GM18951 (cell line): ENCODE measurements at regions not wholly inside any gene's neighbourhood (a gene's known extent, or its start where the extent isn't known, plus 50 kb on each side); places are given as distances from the start of the nearest gene placed in this dataset.

Experiments
- POLR2A ChIP-seq: IDR thresholded peaks from 4 replicates; pipeline ENCODE4 v1.6.1; 2011; ENCODE audit warnings: mild to moderate bottlenecking; ENCODE audit not compliant: insufficient read length, insufficient read depth; ENCODE audit errors: extremely low read depth
- in situ Hi-C: fragments of 300-500 bp; cut with MboI; formaldehyde crosslinking; loops from one replicate; pipeline ENCODE4 v1.12.0; 2022; ENCODE audit warnings: low sequenced_read_pairs, mixed read lengths, inconsistent platforms; ENCODE audit not compliant: unreplicated experiment

GRCh38 chr15:77856705-77857346 is 220.7 kb downstream of the TBC1D2B start:
- TF ChIP-seq POLR2A: no peak
- in situ Hi-C loops: no loop called here

DNA sequence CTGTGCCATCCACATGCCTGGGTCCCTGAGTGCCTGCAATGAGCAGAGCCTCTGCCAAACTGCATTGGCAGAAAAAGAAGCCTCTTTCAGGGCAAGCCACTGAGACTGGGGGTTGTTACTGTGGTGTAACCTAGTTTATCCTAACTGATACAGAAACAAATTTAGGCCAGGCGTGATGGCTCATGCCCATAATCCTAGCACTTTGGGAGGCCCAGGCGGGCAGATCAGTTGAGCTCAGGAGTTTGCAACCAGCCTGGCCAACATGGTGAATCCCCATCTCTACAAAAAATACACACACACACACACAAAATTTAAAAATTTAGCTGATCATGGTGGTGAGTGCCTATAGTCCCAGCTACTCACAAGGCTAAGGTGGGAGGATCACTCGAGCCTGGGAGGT is 221.6 kb downstream of the TBC1D2B start:
- TF ChIP-seq POLR2A: no peak
- in situ Hi-C loops: no loop called here

DNA sequence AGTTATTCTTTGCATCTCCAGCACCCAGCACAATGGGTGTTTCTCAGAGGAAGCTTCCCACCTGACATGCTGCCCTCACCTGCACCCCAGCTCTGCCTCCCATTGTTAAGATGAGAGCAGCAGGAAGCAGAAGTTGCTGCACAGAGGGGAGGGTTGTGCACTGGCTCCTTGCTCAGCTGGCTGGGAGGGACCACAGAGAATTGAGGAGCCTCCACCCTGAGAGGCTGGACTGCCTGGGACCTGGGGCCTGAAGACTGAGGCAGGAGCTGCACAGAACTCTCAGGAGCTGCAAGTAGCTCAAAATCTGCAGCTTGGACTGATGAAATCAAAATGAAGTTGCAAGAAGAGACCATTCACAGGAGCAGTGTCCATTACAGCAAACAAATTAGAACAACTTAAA is 222.3 kb upstream of the LINGO1 start:
- in situ Hi-C loops: no loop called here
- TF ChIP-seq POLR2A: no peak

- in situ Hi-C loops: no loop called here
- TF ChIP-seq POLR2A: no peak
These were observed 221.2 kb upstream of the LINGO1 start for GRCh38 chr15:77853910-77854309.

DNA sequence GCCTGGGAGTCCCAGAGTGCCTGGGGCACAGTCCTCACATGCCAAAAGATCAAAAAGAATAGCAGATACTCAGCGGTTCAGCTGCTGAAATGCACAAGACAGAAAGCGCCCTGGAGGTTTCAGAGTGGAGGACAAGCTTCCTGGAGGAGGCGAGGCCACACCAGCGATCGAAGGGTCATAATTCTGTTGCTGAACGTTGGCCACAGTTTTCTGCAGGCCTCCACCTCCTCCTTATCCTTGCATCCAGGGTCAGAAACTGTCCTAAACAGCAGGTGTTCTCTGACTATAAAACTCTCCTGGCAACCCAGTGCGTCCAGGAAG is 220.3 kb upstream of the LINGO1 start:
- in situ Hi-C loops: no loop called here

GRCh38 chr15:77852241-77853007 is 219.7 kb upstream of the LINGO1 start:
- in situ Hi-C loops: no loop called here
- TF ChIP-seq POLR2A: no peak

More for the DNA sequence above, 220.3 kb upstream of the LINGO1 start:
- no peak for TF ChIP-seq POLR2A

DNA sequence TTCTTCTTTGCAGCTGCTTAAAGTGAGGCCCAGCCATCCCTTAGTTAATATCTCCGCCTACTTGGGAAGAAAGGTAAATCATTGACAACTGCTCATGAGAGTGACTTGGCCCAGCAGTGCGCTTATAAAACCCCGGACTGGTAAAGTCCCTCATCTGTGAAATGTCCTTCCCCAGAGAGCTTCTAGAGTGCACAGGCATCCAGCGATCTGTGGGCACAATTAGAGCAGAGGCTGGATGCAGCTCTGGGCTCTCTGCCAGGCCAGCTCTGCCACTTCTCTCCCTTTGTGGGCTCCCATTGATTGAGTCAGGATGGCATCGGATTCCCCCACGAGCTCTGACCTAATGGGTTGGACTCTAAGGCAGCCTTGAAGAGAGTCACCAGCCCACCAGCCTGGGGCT is 219.0 kb upstream of the LINGO1 start:
- in situ Hi-C loops: no loop called here
- no peak for TF ChIP-seq POLR2A

DNA sequence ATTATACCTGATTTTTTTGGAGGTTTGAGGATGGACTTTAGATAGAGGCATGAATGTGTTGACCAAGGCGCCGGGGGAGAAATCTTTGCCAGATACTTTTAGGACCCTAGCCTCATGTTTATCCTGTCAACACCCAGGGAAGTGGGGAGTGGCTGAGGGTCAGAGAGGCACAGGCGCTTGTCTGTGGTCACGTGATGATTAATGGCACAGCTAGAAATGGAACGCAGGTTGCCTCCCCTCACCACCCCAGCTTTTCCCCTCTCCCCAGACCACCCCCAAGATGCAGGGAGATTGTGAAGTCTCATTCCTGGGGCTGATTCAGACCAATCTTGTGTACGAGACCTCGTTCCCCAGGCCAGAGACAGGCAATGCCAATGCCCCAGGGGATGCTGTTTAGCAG is 218.4 kb upstream of the LINGO1 start:
- in situ Hi-C loops: no loop called here
- no peak for TF ChIP-seq POLR2A

DNA sequence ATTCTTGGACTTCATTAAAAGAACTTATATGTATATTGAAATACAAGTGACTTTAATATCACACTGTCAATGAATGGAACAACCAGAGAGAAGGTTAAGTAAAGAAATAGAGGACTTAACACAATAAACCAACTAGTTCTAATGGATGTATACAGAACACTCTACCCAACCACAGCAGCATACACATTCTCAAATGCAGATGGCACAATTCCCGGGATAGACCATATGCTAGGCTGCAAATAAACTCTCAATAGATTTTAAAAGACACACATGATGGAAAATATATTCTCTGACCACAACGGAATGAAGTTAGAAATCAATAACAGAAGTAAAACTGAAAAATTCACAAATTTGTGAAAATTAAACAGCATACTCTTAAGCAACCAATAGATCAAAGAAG is 214.3 kb upstream of the LINGO1 start:
- TF ChIP-seq POLR2A: no peak
- in situ Hi-C loops: no loop called here

GRCh38 chr15:77846360-77846759 is 213.6 kb upstream of the LINGO1 start:
- in situ Hi-C loops: no loop called here
- TF ChIP-seq POLR2A: no peak

DNA sequence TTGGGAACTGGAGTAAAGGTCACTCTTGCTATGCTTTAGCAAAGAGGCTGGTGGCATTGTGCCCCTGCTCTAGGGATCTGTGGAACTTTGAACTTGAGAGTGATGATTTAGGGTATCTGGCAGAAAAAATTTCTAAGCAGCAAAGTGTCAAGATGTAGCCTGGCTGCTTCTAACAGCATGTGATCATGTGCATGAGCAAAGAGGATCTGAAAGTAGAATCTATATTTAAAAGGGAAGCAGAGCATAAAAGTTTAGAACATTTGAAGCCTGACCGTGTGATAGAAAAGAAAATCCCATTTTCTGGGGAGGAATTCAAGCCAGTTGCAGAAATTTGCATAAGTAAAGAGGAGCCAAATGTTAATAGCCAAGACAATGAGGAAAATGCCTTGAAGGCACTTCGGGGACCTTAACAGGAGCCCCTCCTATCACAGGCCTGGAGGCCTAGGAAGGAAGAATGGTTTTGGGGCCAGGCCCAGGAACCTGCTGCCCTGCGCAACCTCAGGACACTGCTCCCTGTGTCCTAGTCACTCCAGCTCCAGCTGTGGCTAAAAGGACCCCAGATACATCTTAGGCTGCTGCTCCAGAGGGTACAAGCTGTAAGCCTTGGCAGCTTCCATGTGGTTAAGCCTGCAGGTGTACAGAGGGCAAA is 212.2 kb upstream of the LINGO1 start:
- in situ Hi-C loops: no loop called here
- no peak for TF ChIP-seq POLR2A

GRCh38 chr15:77843546-77843945 is 210.8 kb upstream of the LINGO1 start:
- in situ Hi-C loops: no loop called here
- no peak for TF ChIP-seq POLR2A

GRCh38 chr15:77840991-77841775 is 208.5 kb upstream of the LINGO1 start:
- TF ChIP-seq POLR2A: no peak
- in situ Hi-C loops: no loop called here
